Dedifferentiated amniotic fluid mesenchymal stem cell (primary cell): ENCODE measurements at regions not wholly inside any gene's neighbourhood (a gene's known extent, or its start where the extent isn't known, plus 50 kb on each side); places are given as distances from the start of the nearest gene placed in this dataset.

ENCODE experiments used
- DNase-seq: peaks from one replicate; pipeline ENCODE4 v3.0.0-alpha.2; 2016; ENCODE audit errors: extremely low spot score

DNA sequence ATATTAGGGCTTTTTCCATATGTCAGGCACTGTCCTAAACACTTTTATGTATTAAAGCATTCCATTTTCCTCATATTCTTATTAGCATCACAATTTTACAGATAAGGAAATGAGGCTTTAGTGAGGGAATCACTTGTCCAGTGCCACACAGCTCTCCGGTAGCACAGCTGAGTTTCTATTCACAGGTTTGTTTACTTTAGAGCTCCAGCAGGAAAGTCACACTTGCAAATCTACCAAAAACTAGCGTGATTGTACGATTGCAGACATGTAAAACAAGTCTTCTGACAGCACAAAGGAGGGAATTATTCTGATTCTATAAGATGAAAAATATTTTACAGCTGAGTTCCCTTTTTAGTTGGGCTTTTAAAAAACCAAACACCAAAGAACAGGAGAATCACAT, 472.1 kb downstream of the TMA16 start:
- DNase-seq, result no peak

DNA sequence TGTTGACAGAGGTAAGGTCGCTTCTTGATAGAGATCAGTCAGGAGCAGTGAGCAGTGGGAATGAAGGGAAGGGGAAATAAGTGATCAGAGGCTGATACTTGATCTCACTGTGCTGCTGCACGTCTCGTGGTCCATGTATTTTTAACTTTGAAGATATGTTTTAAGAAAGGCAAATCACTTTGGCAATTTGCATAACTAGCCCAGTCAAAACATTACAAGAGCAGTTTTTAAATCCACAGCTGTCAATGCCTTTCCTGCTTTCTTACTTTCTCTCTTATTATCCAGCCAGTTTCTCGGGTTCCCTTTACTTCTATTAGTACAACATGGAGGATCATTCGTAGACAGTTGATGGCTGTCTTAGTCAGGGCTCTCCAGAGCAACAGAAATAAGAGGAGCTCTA, 472.8 kb downstream of the TMA16 start:
- DNase-seq, result no peak

DNA sequence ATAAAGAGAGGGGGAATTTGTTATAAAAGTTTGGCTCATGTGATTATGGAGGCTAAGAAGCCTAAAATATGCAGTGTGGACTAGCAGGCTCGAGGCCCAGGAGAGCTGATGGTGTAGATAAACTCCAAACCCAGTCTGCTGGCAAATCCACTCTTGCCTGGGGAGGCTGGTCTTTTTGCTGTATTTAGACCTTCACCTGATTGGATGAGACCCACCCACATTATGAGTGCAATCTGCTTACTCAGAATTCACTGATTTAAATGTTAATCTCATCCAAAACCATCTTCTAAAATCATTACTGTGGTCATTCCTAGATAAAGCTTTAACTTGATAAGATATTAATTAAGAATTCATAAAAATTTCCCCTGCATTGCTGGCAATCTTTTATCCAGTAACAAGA, 473.2 kb downstream of the TMA16 start:
- DNase-seq, result no peak

DNA sequence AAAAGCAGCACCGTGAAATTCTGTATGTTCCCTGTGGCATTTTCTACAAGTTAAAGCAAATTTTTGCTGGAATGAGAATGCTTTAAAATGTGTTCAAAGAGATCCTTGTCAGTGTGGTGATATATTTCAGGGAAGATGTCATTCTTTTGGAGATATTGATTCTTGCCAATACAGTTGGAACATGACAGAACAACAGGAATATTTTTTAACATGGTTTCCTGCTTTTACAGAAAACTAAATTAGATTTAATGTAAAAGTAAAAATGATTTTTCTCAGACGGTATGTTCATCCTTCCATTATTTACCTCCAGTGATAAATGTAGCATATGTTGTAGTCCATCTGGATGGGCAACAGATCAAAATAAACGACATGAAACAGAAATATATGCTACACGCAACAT, 474.8 kb downstream of the TMA16 start:
- DNase-seq, result no peak

DNA sequence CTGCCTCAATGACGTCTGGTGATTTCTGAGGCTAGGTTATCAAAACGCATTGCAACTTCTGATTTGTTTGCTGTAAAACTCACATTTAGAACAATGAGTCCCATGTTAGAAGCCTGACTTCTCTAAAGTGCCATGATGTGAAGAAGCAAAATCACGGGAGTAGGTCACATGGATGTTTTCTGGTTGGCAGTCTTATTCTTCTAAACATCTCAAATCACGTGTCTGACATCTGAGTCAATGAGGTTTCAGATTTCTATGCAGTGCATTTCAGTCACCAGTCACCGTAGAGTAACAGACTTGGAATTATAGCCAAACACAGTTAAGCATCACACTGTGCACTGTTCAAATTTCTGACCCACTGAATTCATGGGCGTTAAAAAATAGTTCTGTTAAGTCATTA, 482.1 kb downstream of the TMA16 start:
- no peak for DNase-seq

DNA sequence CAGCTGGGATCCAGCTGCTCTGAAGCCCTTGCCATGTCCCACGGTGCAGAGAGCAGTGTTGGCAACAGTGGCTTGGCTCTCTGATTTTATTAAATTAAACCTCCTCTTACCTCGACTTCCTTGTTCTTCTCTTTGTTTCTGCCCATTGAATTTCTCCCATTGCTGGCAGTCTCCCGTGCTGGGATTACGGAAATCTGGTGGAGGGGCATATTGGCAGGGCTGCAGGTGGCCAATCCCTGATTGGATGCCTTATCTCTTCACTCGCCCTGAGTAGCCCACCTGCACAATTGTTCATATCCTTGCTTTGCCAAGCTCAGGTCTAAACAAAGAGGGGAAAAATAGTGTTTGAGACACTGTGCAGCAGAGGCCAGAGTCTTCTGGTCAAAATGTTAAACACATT, 493.9 kb downstream of the TMA16 start:
- DNase-seq, result no peak

DNA sequence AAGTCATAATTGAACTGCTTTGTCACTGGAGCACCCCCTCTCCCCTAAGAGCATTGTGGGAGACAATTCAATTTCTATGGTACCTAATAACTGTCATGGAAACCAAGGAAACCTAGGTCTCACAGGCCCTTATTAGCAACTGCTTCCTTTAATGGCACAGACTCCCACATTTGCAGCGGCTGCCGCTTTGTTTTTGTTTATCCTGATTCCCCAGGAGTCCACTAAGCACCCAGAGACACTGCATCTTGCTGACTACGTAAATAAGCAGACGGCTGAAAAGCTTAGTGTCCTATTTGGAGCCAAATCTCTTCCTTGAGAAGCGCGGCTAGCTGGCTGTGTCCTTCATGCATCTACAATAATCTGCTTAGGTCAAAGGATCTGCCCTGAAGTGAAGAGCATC, 494.4 kb downstream of the TMA16 start:
- no peak for DNase-seq

DNA sequence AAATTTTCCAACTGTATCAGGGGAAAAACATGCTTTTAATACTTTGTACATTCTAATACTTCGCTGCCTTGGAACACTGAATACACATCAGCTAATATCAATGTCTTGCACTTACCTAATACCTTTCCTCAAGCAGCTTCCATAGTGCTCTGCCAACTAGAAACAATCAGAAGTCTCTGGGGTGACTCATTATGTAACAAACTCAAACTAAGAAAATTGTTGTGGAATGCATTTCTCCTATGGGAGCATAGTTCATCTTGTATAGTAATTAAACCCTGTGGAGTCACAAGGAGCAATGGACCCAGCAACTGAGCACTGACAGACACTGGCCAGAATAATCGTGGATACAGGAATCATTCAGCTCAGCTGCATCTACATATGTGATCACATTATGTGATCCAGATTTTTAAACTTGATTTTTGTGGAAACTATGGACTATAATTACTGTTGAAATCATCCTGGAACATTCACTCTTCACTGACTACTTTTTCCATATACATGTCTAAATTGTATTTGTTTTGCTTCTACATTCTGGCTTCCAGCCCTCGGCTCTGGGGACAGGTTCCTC, 496.9 kb downstream of the TMA16 start:
- no peak for DNase-seq

DNA sequence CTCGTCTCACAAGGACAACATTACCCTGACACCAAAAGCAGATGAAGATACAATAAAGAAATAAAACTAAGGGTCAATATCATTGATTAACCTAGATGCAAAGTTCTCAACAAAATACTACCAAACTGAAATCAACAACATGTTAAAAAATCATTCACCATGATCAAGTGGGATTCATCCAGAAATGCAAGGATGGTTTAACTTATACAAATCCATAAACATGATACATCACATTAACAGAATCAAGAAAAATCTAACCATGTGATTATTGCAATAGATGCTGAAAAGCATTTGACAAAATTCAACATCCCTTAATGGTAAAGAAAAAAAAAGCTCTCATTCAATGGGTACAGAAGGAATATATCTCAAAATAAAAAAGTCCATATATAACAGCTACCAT, 514.9 kb downstream of the TMA16 start:
- no peak for DNase-seq

DNA sequence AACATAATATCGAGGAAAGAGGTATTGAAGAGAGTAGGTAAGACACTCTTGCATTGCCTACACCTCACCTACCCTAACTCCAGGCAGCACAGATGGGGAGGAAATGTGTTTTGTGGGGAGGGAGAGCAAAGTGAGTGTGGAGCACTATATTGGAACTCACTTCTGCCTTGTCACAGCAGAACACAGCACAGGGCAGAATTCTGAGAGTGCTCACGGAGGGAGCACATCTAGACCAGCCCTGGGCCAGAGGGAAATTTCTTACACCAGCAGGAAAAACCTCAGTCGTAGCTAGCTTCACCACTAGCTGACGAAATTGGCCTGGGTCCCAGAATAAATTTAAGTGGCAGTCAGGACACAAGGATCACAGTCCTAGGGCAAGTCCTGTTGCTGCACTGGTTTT, 517.3 kb downstream of the TMA16 start:
- no peak for DNase-seq

DNA sequence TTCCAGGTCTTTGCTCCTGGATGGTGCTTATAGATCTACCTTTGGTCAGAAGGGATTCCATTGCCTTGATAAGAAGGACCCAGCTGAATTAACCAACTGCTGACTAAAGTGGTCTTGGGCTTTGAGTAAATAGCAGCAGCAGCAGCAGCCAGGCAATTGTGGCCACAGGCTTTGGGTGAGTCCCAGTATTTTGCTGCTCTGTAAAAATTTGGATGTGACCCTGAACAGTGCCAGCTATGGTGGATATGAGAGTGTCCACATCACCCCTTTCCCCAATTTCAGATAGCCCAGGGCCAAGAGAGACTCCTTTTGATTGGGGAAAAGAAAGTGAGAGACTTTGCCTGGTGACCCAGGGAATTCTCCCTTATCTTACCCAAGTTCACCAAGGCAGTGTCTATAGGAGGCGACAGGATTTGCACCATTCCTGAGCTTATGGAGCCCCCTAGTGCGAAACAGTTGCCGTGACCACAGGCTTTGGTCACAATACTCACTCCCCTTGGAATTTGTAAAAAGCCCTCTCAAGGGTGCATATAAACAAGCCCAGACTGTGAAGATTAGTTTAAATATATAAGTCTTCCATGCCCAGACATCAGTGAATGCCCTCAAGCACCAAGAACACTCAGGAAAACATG, 518.0 kb downstream of the TMA16 start:
- DNase-seq, result no peak

DNA sequence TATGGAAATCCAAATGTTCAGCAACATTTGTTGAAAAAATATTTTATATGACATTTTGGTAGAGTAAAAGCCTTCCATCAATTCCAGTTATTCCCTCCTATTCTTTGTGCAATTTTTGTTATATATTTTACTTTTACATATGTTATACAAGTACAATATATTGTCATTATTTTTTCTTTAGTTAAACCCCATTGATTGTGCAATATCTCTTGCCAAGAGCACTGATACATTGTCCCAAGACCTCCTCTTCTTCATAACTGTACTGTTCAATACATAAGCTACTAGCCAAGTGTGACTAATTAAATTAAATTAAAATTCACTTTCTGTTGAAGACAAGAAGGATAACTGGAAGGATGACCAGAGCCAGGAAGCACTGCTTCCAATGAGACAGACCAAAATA, 527.5 kb downstream of the TMA16 start:
- no peak for DNase-seq

DNA sequence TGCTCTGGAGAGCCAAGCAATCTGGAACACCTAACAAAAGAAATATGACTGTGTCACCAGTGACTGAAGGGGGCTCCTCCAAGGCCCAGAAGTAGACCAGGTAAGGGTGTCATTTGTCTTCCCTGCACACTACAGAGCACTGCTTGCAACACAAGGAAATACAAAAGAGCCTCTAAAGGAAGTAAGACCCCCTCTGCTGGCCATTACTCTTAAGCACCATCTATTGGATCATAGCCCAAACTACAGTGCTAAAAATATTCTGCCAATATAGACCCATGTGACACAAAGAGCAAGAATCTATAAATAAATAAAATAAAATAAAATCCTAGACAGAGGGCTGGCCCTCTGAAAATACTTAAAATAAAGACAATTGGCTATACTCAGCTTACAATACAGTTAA, 528.7 kb downstream of the TMA16 start:
- DNase-seq, result no peak

DNA sequence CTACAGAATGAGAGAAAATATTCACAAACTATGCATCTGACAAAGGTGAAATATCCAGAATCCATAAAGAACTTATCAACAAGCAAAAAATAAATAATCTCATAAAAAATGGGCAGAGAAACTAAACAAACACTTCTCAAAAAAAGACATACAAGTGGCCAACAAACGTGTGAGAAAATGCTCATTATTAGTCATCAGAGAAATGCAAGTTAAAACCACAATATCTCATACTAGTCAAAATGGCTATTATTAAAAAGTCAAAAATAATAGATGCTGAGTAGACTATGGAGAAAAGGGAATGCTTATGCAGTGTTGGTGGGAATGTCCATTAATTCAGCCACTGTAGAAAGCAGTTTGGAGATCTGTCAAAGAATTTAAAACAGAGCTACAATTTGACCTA, 533.3 kb downstream of the TMA16 start:
- DNase-seq, result no peak

DNA sequence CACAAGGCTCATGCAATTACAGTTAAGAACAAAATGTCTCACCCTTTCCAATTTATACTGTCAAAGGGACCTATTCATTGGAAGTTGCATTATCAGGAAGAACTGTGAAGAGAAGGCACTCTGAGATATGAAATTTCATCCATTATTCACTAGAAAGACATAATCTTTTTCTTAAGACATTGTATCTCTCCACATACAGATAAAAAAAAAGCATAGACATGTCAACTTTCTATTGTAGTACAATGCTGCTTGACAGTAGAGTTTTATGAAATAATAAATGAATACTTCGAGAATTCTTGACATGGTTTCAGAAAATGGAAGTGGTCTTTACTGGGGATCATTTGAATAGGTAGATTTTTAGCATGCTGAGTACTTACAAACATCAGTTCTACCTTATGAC, 545.0 kb downstream of the TMA16 start:
- no peak for DNase-seq

DNA sequence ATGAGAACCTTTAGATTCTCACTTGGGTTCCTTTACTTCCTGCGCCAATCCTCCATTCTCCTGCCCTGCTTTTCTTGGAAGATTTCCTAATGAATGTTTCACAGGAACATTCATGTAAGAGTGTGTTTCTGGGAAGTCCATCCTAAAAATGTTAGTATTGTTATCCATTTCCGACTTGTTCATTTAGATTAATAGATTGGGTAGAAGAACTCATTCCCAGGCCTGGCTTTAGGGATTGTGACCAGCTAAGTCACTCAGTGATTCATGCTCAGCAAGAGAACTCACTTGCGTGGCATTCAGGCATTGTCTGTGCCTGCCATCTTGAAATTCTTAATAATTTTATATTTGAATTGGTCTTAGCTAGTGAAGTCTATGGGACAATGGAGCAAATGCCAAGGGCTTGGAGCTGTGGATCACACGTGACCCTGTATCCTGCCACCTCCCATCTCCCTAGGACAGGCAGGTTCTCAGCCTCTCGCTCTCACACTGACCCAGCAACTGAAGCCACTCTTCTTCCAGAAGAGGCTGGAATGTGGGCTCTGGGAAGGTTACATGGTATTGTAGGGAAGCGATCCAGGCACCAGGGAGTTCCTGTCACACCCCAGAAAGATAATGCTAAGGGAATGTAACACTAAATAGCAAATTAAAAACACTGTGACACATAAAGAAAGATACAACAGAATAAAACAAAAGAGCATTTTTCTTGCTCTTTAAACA, 562.1 kb downstream of the TMA16 start:
- no peak for DNase-seq

DNA sequence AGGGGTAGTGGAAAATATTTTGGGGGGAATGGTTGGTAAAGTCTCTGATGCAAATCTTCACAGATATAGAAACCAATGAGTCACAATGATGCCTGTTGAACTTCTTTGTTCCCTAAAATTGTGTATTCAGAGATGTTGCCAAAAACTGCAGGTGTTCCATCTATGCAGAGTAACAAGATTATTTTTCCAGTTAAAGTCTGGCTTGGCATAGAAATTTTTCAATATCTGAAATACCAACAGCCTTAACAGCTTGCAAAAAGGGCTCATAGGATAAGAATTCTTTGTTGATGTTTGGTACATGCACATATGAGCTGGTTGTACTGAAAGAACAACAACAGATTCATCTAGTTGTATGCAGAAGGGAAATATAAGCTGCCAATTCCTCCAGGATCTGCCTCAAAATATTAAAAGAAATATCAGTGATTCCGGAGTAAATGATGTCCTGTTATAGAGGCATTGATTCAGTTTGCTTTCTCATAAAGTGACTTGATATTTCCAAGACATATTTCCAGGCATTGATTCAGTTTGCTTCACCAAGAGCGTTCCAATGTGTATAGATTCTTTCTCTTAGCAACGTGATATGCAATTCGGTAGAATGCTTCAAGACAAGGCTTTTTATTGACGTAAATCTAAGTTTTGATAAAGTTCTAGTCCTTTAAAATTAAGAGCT, 564.4 kb downstream of the TMA16 start:
- DNase-seq, result no peak

DNA sequence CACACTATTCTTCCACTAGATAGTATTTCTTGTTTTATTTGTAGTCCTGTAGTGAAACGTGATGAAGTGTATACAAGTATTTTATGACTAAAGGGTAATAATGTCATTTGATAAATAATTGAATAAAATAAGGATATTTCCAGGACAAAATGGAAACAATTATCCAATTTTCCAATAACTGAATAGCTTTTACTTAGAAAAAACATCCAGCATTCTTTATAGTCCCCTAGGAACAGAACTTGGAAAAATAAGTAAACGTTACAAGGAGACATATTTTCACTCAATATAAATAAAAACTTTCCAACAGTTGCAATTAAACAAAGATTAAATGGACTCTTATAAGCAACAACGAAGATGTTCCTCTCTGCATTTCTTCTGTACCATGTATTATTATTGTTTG, 566.0 kb downstream of the TMA16 start:
- no peak for DNase-seq

DNA sequence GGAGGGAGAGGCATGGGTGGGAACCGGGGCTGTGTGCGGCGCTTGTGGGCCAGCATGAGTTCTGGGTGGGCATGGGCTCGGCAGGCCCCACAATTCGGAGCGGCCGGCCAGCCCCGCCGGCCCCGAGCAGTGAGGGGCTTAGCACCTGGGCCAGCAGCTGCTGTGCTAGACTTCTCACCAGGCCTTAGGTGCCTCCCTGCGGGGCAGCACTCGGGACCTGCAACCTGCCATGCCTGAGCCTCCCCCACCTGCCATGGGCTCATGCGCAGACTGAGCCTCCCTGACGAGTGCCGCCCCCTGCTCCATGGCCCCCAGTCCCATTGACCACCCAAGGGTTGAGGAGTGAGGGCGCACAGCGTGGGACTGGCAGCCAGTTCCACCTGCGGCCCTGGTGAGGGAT, 573.9 kb downstream of the TMA16 start:
- no peak for DNase-seq

DNA sequence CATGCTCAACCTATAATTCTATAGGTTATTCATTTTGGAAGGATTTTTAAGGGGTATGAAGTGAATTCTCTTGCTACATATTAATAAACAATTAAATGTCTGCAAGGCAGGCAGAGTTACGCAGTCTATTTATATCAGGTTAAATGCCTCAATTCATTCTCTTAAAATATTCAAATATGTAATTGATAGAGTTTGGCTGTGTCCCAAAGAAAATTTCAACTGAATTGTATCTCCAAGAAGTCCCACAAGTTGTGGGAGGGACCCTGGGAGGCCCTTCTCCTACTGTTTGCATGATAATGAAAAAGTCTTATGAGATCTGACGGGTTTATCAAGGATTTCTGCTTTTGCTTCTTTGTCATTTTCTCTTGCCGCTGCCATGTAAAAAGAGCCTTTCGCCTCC, 576.1 kb downstream of the TMA16 start:
- no peak for DNase-seq

DNA sequence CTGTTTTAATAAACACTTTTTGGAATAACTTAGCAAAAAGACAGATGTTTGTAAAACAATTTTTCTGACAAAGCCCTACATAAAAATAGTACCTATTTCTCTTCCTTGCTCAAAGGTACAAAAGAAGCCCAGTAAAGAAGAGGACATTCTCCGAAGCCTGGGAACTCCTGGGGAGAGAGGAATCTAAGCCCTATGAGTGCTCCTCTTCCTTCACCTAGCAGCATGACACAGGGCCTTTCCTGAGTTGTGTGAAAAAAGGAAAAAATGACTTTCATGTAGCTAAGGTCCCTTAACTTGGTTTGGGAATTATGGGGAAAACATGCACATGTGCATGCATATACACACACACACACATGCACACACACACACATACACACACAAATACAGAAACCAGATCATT, 586.9 kb downstream of the TMA16 start:
- DNase-seq, result no peak

DNA sequence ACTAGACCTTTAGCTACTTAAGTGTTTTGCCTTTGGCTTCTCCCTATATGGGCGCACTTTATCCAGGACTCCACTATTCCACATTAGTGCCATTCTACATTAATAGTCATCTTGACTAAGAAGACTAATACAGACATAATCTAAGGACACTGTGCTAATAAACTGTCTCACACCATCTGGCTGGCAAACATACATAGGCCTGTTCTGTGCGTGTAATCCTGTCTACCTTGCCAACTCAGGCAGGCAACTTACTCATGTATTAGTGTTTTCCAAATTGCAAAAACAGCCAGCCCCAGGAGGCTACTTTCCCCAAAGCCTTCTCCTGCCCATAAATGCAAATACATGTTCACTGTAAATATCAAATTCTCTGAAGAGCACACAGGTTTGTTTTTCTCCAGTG, 587.3 kb downstream of the TMA16 start:
- DNase-seq, result no peak

DNA sequence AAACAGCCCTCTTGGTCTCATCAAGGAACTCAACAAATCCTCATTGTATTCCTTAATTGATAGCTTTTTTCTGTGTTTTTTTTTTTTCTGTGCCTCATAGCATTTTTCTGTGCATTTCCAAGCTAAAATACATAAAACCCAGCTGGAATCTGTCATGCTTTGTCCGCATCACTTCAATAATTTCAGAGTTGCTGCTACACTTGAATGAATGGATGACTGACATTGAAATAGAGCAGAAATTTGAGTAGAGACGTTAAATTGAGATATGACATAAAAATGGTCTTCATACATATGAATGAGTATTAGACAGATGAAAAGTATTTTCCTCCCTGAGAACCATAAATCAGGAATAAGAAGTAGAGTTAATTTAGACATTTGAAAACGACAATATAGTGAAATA, 593.2 kb downstream of the TMA16 start:
- DNase-seq, result no peak
